HG03432 (cell line): ENCODE measurements at regions not wholly inside any gene's neighbourhood (a gene's known extent, or its start where the extent isn't known, plus 50 kb on each side); places are given as distances from the start of the nearest gene placed in this dataset.

Experiments
- ATAC-seq: cut with Tn5 transposase; IDR thresholded peaks from one replicate; pipeline ENCODE4 v1.9.1; 2021; ENCODE audit warnings: mild to moderate bottlenecking, moderate library complexity; ENCODE audit not compliant: unreplicated experiment

DNA sequence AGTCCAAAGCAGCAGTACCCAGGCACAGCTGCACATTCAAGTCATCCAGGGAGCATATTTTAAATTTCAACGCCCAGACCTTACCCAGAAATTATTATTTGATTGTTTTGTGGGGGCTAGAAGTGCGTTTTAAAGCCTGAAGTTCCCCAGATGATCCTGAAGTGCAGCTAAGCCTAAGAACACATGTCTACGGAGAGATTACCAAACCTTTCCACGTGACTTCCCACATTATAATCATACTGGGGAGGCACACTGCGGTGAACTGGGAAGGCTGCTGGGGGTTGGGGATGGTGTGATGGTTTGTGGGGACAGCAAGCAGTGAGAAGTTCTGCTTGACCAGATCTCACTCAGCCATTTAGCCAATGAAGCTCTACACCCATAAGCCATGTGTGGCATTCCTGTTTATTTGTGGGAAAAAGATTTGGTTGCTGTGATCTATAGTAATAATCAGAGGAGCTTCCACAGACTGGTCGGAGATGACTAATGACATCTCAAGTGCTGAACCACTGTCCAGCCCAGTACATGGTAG, 93.4 kb upstream of the CDH6 start:
- ATAC-seq = no peak

GRCh38 chr5:31098811-31099210, 94.7 kb upstream of the CDH6 start:
- ATAC-seq = no peak

GRCh38 chr5:31097851-31098250, 95.6 kb upstream of the CDH6 start:
- no peak for ATAC-seq

- ATAC-seq = no peak
Observed at GRCh38 chr5:31096238-31096865, 97.1 kb upstream of the CDH6 start.

- ATAC-seq = no peak
Observed at GRCh38 chr5:31095796-31096195, 97.7 kb upstream of the CDH6 start.

- no peak for ATAC-seq
Observed at GRCh38 chr5:31091501-31091900, 102.0 kb upstream of the CDH6 start.

DNA sequence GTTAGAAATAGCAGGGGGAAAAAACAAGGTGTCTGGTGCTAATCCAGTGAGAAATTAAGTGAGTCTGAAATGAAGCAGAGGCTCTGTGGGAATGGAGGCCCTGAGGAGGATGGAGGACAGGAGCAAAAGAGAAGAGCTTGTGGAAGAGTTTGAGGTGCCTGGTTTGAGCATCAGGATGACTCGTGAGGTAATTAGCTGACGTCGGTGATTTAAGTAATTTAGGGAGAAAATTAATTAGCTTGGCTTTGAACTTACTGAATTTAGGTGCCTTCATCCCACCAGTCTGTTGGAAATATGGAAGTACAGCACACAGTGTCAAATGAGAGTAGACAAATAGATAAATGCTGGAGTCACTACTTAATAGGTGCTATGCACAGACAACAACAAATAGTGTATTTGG, 103.0 kb upstream of the CDH6 start:
- ATAC-seq = no peak

- ATAC-seq = no peak
Observed at GRCh38 chr5:31086839-31087415, 106.6 kb upstream of the CDH6 start.

GRCh38 chr5:31084871-31085270, 108.6 kb upstream of the CDH6 start:
- ATAC-seq = no peak

DNA sequence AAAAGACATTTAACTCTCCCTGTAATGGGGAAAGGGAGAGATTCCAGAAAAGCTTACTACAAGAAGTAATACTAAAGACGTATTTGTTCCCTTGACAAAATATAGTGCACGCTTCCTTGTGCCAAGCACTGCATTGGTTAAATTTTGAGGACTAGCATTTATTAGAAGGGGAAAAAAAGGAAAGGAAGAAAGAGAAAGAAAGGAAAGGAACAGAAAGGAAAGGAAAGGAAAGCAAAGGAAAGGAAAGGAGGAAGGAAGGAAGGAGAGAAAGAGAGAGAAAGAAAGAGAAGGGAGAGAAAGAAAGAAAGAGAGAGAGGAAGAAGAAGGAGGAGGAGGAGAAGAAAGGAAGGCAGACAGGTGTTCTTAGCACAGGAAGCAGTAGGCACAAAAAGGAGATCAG, 110.1 kb upstream of the CDH6 start:
- ATAC-seq = no peak

- ATAC-seq = no peak
Observed at GRCh38 chr5:31079668-31080067, 113.8 kb upstream of the CDH6 start.

DNA sequence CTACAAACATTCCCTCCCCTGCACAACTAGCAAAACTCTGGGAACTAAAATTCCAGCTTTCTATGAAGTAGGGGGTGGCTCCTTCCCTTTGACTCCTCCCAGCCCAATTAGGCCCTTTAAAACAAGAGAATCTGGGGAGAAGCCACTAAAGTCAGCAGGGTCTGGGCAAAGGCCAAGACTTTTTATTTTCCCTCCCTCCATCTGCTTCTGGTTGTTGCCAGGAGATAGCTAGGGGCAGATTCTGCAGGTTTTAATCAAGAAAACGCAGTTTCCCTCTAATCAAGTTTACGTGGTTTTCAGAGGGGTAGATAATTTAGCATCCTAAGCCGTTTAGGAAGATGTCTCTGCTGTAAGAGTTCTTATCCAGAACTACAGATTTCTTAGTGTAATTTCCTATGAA, 114.5 kb upstream of the CDH6 start:
- no peak for ATAC-seq

DNA sequence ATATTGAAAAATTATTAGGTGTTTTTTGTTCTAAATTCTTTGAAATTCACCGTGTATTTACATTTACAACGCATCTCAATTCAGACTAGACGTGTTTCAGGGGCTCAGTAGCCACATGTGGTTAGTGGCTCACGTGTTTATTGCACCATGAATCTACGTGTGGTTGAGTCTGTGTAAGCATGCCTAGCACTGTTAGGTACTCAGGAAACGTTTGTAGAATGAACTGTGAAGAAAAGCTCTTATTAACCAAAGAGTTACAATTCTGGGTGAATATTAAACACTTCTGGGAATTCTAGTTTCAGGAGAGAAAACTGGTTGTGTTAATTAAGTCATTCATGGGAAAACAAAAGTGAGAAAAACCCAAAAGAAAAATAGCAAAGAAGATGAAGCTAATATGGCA, 117.5 kb upstream of the CDH6 start:
- ATAC-seq = no peak

DNA sequence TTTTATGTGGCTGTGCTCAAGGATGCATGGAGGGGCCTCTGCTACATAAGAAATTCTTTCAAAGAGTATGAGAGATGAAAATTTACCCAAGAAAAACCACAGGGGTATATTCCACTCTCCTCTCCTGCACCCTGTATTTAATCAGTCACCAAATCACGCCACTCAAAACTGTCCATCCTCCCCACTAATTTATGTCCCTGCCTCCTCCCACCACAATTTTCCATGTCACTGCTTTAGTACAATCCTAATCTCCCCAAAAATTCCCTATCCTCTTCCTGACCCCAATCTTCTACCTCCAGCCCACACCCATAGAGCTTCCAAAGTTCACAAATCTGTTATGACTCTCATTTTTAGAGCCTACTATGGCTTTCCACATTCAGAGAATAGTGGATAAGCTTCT, 125.2 kb upstream of the CDH6 start:
- no peak for ATAC-seq

DNA sequence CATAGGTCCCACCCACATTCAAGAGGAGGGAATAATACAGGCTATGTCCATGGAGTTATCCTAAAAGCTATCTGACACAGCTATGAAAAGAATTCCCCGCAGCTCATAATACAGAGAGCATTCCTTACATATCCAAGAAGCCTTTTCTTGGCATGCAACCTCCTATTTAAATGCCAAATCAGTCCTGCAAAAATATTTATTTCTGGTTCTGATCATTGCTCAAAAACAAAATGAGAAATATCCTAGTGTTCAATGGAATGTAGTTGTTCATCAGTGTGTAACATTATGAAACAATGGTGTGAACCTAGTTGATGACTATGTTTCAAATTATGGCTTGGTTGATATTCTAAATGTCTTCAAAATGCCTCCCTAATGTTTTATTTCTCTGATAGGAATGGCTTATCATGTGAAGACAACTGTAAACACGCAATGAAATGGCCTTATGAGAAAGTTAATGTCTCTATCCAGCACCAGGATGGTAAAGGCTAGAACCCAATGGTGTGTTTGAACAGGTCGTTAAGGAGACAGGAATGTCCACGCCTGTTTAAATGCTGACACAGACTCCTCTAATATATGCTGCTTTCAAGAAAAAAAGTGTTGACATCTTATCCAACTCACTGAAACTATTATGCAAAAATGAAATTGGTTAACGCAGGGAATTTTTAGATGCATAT, 126.7 kb upstream of the CDH6 start:
- ATAC-seq = no peak

- ATAC-seq = no peak
Observed at GRCh38 chr5:31064215-31064614, 129.3 kb upstream of the CDH6 start.

- ATAC-seq = no peak
Observed at GRCh38 chr5:31062902-31063580, 130.4 kb upstream of the CDH6 start.

DNA sequence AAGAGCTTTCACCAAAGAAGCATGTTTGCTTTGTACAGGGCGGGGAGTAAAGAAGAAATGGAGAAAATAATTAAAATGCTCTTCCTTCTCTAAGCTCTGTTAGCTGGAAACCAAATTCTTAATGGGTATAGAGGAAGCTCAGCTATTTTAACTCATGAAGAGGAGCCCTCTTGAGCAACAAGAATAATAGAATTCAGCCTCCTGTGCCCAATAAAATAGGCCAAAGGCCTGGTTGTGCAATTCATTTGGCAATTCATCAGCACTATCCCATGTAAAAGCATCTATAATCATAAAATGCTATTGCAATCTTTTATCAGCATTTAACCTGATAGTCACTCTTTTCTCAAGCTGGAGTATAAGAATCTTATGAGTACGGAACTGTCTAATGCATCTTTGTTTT, 133.6 kb upstream of the CDH6 start:
- ATAC-seq = no peak

- ATAC-seq = no peak
Observed at GRCh38 chr5:31054453-31054852, 139.0 kb upstream of the CDH6 start.

GRCh38 chr5:31052937-31053658, 140.4 kb upstream of the CDH6 start:
- ATAC-seq = no peak

DNA sequence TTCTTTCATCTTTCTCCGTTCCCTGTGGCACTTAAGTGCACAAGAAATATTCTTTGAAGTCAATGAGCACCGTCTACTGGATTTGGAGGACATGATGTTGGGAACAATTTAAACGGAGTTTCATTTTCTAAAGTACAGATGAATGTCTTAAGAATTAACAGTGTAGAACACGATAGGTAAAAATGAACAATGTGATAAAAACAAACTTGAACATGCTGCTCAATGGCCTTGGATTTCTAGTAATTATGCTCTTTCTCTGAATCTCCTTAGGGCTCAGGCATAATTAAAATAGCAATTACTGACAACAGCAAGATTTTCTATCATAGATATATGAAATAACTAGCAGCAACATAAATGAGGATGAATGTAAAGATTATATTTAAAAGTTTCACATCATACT, 142.2 kb upstream of the CDH6 start:
- ATAC-seq = no peak
